Limb (tissue), 2 donors: ENCODE measurements at regions not wholly inside any gene's neighbourhood (a gene's known extent, or its start where the extent isn't known, plus 50 kb on each side); places are given as distances from the start of the nearest gene placed in this dataset.

ENCODE experiments used
- DNase-seq, 2 donors: peaks; one replicate each; pipeline ENCODE4 v3.0.0-alpha.2; 2016; ENCODE audit errors: extremely low spot score in 2 of 2

- no peak for DNase-seq
Measured at GRCh38 chr13:32962342-32962741, 53.9 kb upstream of the KL start.

GRCh38 chr13:32964987-32965386 is 51.2 kb upstream of the KL start:
- DNase-seq: no peak
